Neural progenitor cell (in vitro differentiated cells): ENCODE measurements at regions not wholly inside any gene's neighbourhood (a gene's known extent, or its start where the extent isn't known, plus 50 kb on each side); places are given as distances from the start of the nearest gene placed in this dataset.
A peak's percentile ranks its signal among the peaks of the same experiment; 100 is the strongest.

Experiments
- DNase-seq: peaks from one replicate; pipeline ENCODE4 v3.0.0-alpha.2; 2016; ENCODE audit warnings: low spot score
- H2AFZ ChIP-seq: fragments of 200-600 bp; sonication (generic); replicated peaks from 2 replicates; pipeline ENCODE4 v1.6.1; 2016; ENCODE audit warnings: antibody characterized with exemption
- H3F3A ChIP-seq: fragments of 200-600 bp; sonication (generic); 2 replicates; pipeline ENCODE4 v1.6.1; 2016; ENCODE audit warnings: antibody characterized with exemption, low read depth
- H3K27ac ChIP-seq: fragments of 200-600 bp; sonication (generic); 2 replicates; pipeline ENCODE4 v1.5.1; 2016; ENCODE audit warnings: mild to moderate bottlenecking
- H3K27me3 ChIP-seq: fragments of 200-600 bp; sonication (generic); 2 replicates; pipeline ENCODE4 v1.6.1; 2016; ENCODE audit warnings: mild to moderate bottlenecking, moderate library complexity
- H3K36me3 ChIP-seq: fragments of 200-600 bp; sonication (generic); 2 replicates; pipeline ENCODE4 v1.5.1; 2016
- H3K4me1 ChIP-seq: fragments of 200-600 bp; sonication (generic); 2 replicates; pipeline ENCODE4 v1.6.1; 2016; ENCODE audit warnings: mixed run types
- H3K4me2 ChIP-seq: fragments of 200-600 bp; sonication (generic); 2 replicates; pipeline ENCODE4 v1.6.1; 2016
- H3K4me3 ChIP-seq: fragments of 200-600 bp; sonication (generic); 2 replicates; pipeline ENCODE4 v1.5.1; 2016
- H3K79me2 ChIP-seq: fragments of 200-600 bp; sonication (generic); 2 replicates; pipeline ENCODE4 v1.6.1; 2016; ENCODE audit warnings: low read depth
- H3K9ac ChIP-seq: fragments of 200-600 bp; sonication (generic); 2 replicates; pipeline ENCODE4 v1.6.1; 2016
- H3K9me3 ChIP-seq: fragments of 200-600 bp; sonication (generic); 2 replicates; pipeline ENCODE4 v1.5.1; 2016; ENCODE audit warnings: low read depth
- H4K20me1 ChIP-seq: fragments of 200-600 bp; sonication (generic); 2 replicates; pipeline ENCODE4 v1.6.1; 2016; ENCODE audit warnings: low read depth
- H3K27ac Mint-ChIP-seq: 3 replicates; pipeline ENCODE4 v1.8.0; 2021; ENCODE audit warnings: mixed read lengths
- H3K27me3 Mint-ChIP-seq: 2 replicates; pipeline ENCODE4 v1.8.0; 2022; ENCODE audit warnings: low read depth, mild to moderate bottlenecking, inconsistent platforms, moderate library complexity, mixed read lengths; ENCODE audit not compliant: insufficient read depth
- H3K36me3 Mint-ChIP-seq: 3 replicates; pipeline ENCODE4 v1.8.0; 2021; ENCODE audit warnings: mixed read lengths
- H3K4me1 Mint-ChIP-seq: 3 replicates; pipeline ENCODE4 v1.8.0; 2021; ENCODE audit warnings: mixed read lengths
- H3K4me3 Mint-ChIP-seq: 3 replicates; pipeline ENCODE4 v1.8.0; 2021; ENCODE audit warnings: mild to moderate bottlenecking, moderate library complexity, mixed read lengths
- H3K9me3 Mint-ChIP-seq: 3 replicates; pipeline ENCODE4 v1.8.0; 2020; ENCODE audit warnings: mixed read lengths
- EZH2 ChIP-seq: fragments of 200-600 bp; sonication (generic); IDR thresholded peaks from 2 replicates; pipeline ENCODE4 v1.6.1; 2017; ENCODE audit warnings: antibody characterized with exemption, mild to moderate bottlenecking, moderate library complexity
- EZH2phosphoT487 ChIP-seq: fragments of 200-600 bp; sonication (generic); IDR thresholded peaks from 2 replicates; pipeline ENCODE4 v1.6.1; 2017; ENCODE audit warnings: antibody characterized with exemption
- TF ChIP-seq, protein P1 (sequence below): fragments of 200-600 bp; sonication (generic); IDR thresholded peaks from 2 replicates; pipeline ENCODE4 v1.5.1; 2017; ENCODE audit warnings: antibody characterized with exemption, mild to moderate bottlenecking

GRCh38 chr2:236814593-236814992 is 245.0 kb downstream of the ACKR3 start:
- Histone ChIP-seq H3K27me3 (no peaks in the 10 kb centered on the region), H4K20me1 (no peaks in the 10 kb centered on the region), H3K4me2 (no peak overlapping the region), H3K36me3 (no peaks in the 10 kb centered on the region), H3K27ac (no peak overlapping the region), H3K9ac (no peak overlapping the region), H3F3A (no peaks in the 10 kb centered on the region), H2AFZ (no peak overlapping the region), H3K9me3 (no peaks in the 10 kb centered on the region), H3K79me2 (no peaks in the 10 kb centered on the region), H3K4me1 (no peaks in the 10 kb centered on the region), H3K4me3 (no peak overlapping the region)
- H3K9me3 Mint-ChIP-seq = peaks cover 10% of the 10 kb centered on the region
- H3K36me3 Mint-ChIP-seq = no peaks in the 10 kb centered on the region
- TF ChIP-seq EZH2phosphoT487 = no peak
- H3K4me1 Mint-ChIP-seq = peaks cover 5% of the 10 kb centered on the region
- DNase-seq = no peak
- H3K4me3 Mint-ChIP-seq = no peak overlapping the region
- H3K27me3 Mint-ChIP-seq = peaks cover 7% of the 10 kb centered on the region
- H3K27ac Mint-ChIP-seq = no peak overlapping the region

- Mint-ChIP-seq H3K4me1 (peaks cover 5% of the 10 kb centered on the region), H3K9me3 (peaks cover 1% of the 10 kb centered on the region), H3K4me3 (no peak overlapping the region), H3K36me3 (no peaks in the 10 kb centered on the region), H3K27ac (peak overlapping the region; percentile 66), H3K27me3 (peaks cover 7% of the 10 kb centered on the region)
- Histone ChIP-seq H3K9ac (no peak overlapping the region), H4K20me1 (no peaks in the 10 kb centered on the region), H3K36me3 (no peaks in the 10 kb centered on the region), H3K4me1 (no peaks in the 10 kb centered on the region), H3K27me3 (no peaks in the 10 kb centered on the region), H3K9me3 (no peaks in the 10 kb centered on the region), H3K4me2 (no peak overlapping the region), H3F3A (no peaks in the 10 kb centered on the region), H3K27ac (no peak overlapping the region), H3K4me3 (no peak overlapping the region), H2AFZ (no peak overlapping the region), H3K79me2 (no peaks in the 10 kb centered on the region)
- DNase-seq = no peak
- TF ChIP-seq EZH2 (no peak), EZH2phosphoT487 (no peak)
- TF ChIP-seq, protein P1, sequence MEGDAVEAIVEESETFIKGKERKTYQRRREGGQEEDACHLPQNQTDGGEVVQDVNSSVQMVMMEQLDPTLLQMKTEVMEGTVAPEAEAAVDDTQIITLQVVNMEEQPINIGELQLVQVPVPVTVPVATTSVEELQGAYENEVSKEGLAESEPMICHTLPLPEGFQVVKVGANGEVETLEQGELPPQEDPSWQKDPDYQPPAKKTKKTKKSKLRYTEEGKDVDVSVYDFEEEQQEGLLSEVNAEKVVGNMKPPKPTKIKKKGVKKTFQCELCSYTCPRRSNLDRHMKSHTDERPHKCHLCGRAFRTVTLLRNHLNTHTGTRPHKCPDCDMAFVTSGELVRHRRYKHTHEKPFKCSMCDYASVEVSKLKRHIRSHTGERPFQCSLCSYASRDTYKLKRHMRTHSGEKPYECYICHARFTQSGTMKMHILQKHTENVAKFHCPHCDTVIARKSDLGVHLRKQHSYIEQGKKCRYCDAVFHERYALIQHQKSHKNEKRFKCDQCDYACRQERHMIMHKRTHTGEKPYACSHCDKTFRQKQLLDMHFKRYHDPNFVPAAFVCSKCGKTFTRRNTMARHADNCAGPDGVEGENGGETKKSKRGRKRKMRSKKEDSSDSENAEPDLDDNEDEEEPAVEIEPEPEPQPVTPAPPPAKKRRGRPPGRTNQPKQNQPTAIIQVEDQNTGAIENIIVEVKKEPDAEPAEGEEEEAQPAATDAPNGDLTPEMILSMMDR = no peak
These were observed 246.1 kb downstream of the ACKR3 start for GRCh38 chr2:236815746-236816145.

DNA sequence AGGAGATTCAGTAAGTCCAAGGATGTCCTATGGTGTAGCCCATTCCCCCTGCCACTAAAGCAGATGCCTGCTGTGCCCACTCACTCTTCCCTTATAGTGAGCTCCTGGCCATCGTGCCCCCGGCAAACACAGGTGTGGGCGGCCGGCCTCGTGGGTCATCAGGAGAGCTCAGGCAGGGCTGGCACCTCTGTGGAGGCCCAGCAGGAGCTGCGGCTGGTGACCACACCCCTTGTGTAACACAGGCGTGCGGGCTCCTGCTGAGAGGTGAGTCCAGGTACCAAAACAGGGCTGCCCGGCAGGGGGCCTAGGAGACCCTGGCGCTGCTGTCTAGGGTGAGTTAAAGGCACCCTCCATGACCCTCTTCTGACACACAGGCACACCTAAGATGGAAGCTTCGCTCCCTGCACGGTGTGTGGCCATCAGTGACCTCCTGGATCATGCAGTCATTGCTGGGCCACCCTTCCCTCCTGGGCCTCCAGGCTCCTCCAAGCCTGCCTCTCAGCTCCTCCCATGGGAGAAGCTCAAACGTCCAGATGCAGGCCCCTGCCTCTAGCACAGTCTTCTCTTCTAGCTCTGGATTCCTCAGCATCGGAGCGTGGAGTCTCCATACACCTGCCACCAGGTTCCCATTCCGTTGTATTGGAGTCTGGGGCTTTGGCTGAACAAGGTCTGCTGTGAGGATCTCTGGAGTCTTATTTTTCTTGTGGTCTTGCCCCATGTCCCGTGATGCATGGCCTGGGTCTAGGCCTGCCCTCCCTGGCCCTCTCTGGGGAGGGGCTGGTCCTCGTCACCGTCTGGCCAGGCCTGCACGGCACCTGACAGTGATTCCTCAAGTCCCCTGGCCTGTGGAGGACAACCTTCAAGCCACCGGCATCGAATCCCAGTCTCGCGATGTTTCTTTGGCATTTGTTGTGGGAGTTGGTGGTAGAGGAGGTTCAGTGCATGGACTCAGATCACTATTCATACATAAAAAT is 246.9 kb downstream of the ACKR3 start:
- H3K4me2 ChIP-seq = no peak overlapping the region
- peak overlapping the region; percentile 66 for H3K27ac Mint-ChIP-seq
- H2AFZ ChIP-seq = no peak overlapping the region

More for the DNA sequence above, 246.9 kb downstream of the ACKR3 start:
- no peak overlapping the region for H3K9ac ChIP-seq
- no peaks in the 10 kb centered on the region for H3F3A ChIP-seq
- no peak for DNase-seq
- no peaks in the 10 kb centered on the region for H3K27me3 ChIP-seq
- Mint-ChIP-seq H3K36me3 (no peaks in the 10 kb centered on the region), H3K27me3 (peaks cover 8% of the 10 kb centered on the region), H3K4me1 (peaks cover 5% of the 10 kb centered on the region), H3K4me3 (no peak overlapping the region), H3K9me3 (peaks cover 5% of the 10 kb centered on the region)
- H3K9me3 ChIP-seq = no peaks in the 10 kb centered on the region
- no peak for TF ChIP-seq EZH2phosphoT487
- TF ChIP-seq, protein P1 = no peak
- no peak for TF ChIP-seq EZH2
- H4K20me1 ChIP-seq = no peaks in the 10 kb centered on the region
- no peaks in the 10 kb centered on the region for H3K36me3 ChIP-seq
- H3K4me3 ChIP-seq = no peak overlapping the region
- H3K27ac ChIP-seq = no peak overlapping the region
- no peaks in the 10 kb centered on the region for H3K4me1 ChIP-seq
- no peaks in the 10 kb centered on the region for H3K79me2 ChIP-seq
